ENCODE measurements at regions not wholly inside any gene's neighbourhood (a gene's known extent, or its start where the extent isn't known, plus 50 kb on each side); places are given as distances from the start of the nearest gene placed in this dataset.

- Histone ChIP-seq H3K4me3 (replicated peaks in 1 of 2; ENCODE audit: low read depth in 1 of 2, low read length in 2 of 2) (no peak overlapping the region), H3K9me3 (ENCODE audit: control insufficient read depth in 1 of 2, insufficient read depth in 1 of 2, low read depth in 1 of 2, low read length in 2 of 2) (no peaks in the 10 kb centered on the region), H3K27ac (ENCODE audit: low read depth, low read length) (no peak overlapping the region), H3K4me2 (ENCODE audit: low read length) (no peak overlapping the region), H3K4me1 (ENCODE audit: control insufficient read depth in 1 of 2, insufficient read depth in 2 of 2, low read length in 2 of 2) (no peaks in the 10 kb centered on the region), H3K9me2 (ENCODE audit: insufficient read depth) (no peaks in the 10 kb centered on the region), H2AFZ (ENCODE audit: low read depth, low read length, poor library complexity, severe bottlenecking) (no peak overlapping the region), H3K36me3 (ENCODE audit: control insufficient read depth in 1 of 2, insufficient read depth in 2 of 2, low read length in 2 of 2) (no peaks in the 10 kb centered on the region), H3K27me3 (ENCODE audit: insufficient read depth, low read length) (no peaks in the 10 kb centered on the region), H4K20me1 (ENCODE audit: insufficient read depth) (no peaks in the 10 kb centered on the region), H3K79me2 (ENCODE audit: insufficient read depth, low read length) (no peaks in the 10 kb centered on the region), H3K9ac (ENCODE audit: low read length) (no peak overlapping the region)
- no TSS peak for BruUV-seq (replicated peaks)
- TF ChIP-seq ZFX (IDR thresholded peaks at IDR 0.05), result no peak
- TF ChIP-seq FOSL1 (IDR thresholded peaks at IDR 0.05; ENCODE audit: low read depth), result no peak
- TF ChIP-seq SRF (IDR thresholded peaks at IDR 0.05; ENCODE audit: low read depth), result no peak
- no peak for TF ChIP-seq CTCF (IDR thresholded peaks at IDR 0.05 in 2 of 3, conservative IDR thresholded peaks at IDR 0.05 in 1 of 3; ENCODE audit: borderline replicate concordance in 1 of 3, insufficient read depth in 1 of 3, low read depth in 2 of 3, low read length in 2 of 3)
- TF ChIP-seq POLR2A (IDR thresholded peaks at IDR 0.05; ENCODE audit: borderline replicate concordance, extremely low read depth, insufficient read depth, insufficient read length), result no peak
- TF ChIP-seq ELF1 (IDR thresholded peaks at IDR 0.05; ENCODE audit: borderline replicate concordance, low read depth), result no peak
- no peak for TF ChIP-seq ZBTB33 (IDR thresholded peaks at IDR 0.05; ENCODE audit: extremely low read depth, insufficient replicate concordance, low read length)
- TF ChIP-seq YY1 (IDR thresholded peaks at IDR 0.05; ENCODE audit: extremely low read depth, insufficient replicate concordance, low read depth, low read length), result no peak
- TF ChIP-seq EZH2 (IDR thresholded peaks at IDR 0.05), result no peak
- no peak for TF ChIP-seq CEBPB (IDR thresholded peaks at IDR 0.05; ENCODE audit: low read depth)
- TF ChIP-seq EZH2phosphoT487 (IDR thresholded peaks at IDR 0.05; ENCODE audit: borderline replicate concordance), result no peak
- TF ChIP-seq POLR2AphosphoS5 (IDR thresholded peaks at IDR 0.05; ENCODE audit: low read depth, low read length), result no peak
- no peak for TF ChIP-seq ZNF274 (IDR thresholded peaks at IDR 0.05; ENCODE audit: low read depth, low read length)
- TF ChIP-seq TCF7L2 (IDR thresholded peaks at IDR 0.05; ENCODE audit: borderline replicate concordance, extremely low read depth, insufficient read depth, insufficient read length), result no peak
- TF ChIP-seq RAD21 (IDR thresholded peaks at IDR 0.05; ENCODE audit: low read depth), result no peak
- no peak for TF ChIP-seq CBX3 (IDR thresholded peaks at IDR 0.05; ENCODE audit: low read depth)
- TF ChIP-seq ATF3 (IDR thresholded peaks at IDR 0.05), result no peak
- POLR2A ChIA-PET, result no interaction called here
- DNase-seq (ENCODE audit: low read depth, low spot score) (no peak), ATAC-seq (no peak)
- RAD21 ChIA-PET (ENCODE audit: low non-redundant PET in 1 of 2, low total read pairs in 2 of 2, uncharacterized antibody in 2 of 2, unreplicated experiment in 2 of 2), result no interaction called here
- CTCF ChIA-PET, result no interaction called here
- intact Hi-C loops (cut with micrococcal nuclease), result no loop called here
Measured at GRCh38 chr2:117661619-117662018, 152.9 kb upstream of the DDX18 start.
